ENCODE measurements at regions not wholly inside any gene's neighbourhood (a gene's known extent, or its start where the extent isn't known, plus 50 kb on each side); places are given as distances from the start of the nearest gene placed in this dataset.
A peak's percentile ranks its signal among the peaks of the same experiment; 100 is the strongest.
"Not testable (repeated sequence)": the region's sequence is repeated elsewhere in the genome, so short reads cannot be mapped to it uniquely, and the experiment has no call there.

- not testable (repeated sequence) for DNase-seq (ENCODE audit: low spot score)
Observed at GRCh38 chr12:83929792-83930191, 982.8 kb downstream of the SLC6A15 start.

- DNase-seq (ENCODE audit: low spot score): no peak
Observed at GRCh38 chr12:83920821-83921547, 991.6 kb downstream of the SLC6A15 start.

- no peak for DNase-seq (ENCODE audit: low spot score)
Observed at GRCh38 chr12:83919081-83919480, 993.5 kb downstream of the SLC6A15 start.

GRCh38 chr12:83904175-83904574 lies 1008.4 kb downstream of the SLC6A15 start:
- DNase-seq (ENCODE audit: low spot score): no peak

- no peak for DNase-seq (ENCODE audit: low spot score)
Observed at GRCh38 chr12:83896416-83896815, 1016.2 kb downstream of the SLC6A15 start.

- DNase-seq (ENCODE audit: low spot score): no peak
Observed at GRCh38 chr12:83893101-83893500, 1019.5 kb downstream of the SLC6A15 start.

- DNase-seq (ENCODE audit: low spot score): no peak
Observed at GRCh38 chr12:83889745-83890144, 1022.9 kb downstream of the SLC6A15 start.

- DNase-seq (ENCODE audit: low spot score): no peak
Observed at GRCh38 chr12:83886479-83886878, 1026.1 kb downstream of the SLC6A15 start.

- not testable (repeated sequence) for DNase-seq (ENCODE audit: low spot score)
Observed at GRCh38 chr12:83870921-83871599, 1041.5 kb downstream of the SLC6A15 start.

GRCh38 chr12:83866477-83866876 lies 1046.1 kb downstream of the SLC6A15 start:
- no peak for DNase-seq (ENCODE audit: low spot score)

- no peak for DNase-seq (ENCODE audit: low spot score)
Observed at GRCh38 chr12:83865431-83865830, 1047.2 kb downstream of the SLC6A15 start.

GRCh38 chr12:83864054-83864453 lies 1048.5 kb downstream of the SLC6A15 start:
- DNase-seq (ENCODE audit: low spot score): no peak

- DNase-seq (ENCODE audit: low spot score): no peak
Observed at GRCh38 chr12:83859021-83859420, 1053.6 kb downstream of the SLC6A15 start.

- no peak for DNase-seq (ENCODE audit: low spot score)
Observed at GRCh38 chr12:83856803-83857202, 1055.8 kb downstream of the SLC6A15 start.

GRCh38 chr12:83850531-83850930 lies 1062.1 kb downstream of the SLC6A15 start:
- no peak for DNase-seq (ENCODE audit: low spot score)

- DNase-seq (ENCODE audit: low spot score): no peak
Observed at GRCh38 chr12:83848702-83849101, 1063.9 kb downstream of the SLC6A15 start.

- no peak for DNase-seq (ENCODE audit: low spot score)
Observed at GRCh38 chr12:83843541-83843940, 1069.1 kb downstream of the SLC6A15 start.

GRCh38 chr12:83841620-83842019 lies 1071.0 kb downstream of the SLC6A15 start:
- no peak for DNase-seq (ENCODE audit: low spot score)

GRCh38 chr12:83827860-83828259 lies 1084.7 kb downstream of the SLC6A15 start:
- DNase-seq (ENCODE audit: low spot score): peak; percentile 49

GRCh38 chr12:83827193-83827592 lies 1085.4 kb downstream of the SLC6A15 start:
- DNase-seq (ENCODE audit: low spot score): no peak

- DNase-seq (ENCODE audit: low spot score): peak; percentile 66
Observed at GRCh38 chr12:83826112-83826511, 1086.5 kb downstream of the SLC6A15 start.

GRCh38 chr12:83823386-83824045 lies 1089.1 kb downstream of the SLC6A15 start:
- peak; percentile 89 for DNase-seq (ENCODE audit: low spot score)

GRCh38 chr12:83821967-83822366 lies 1090.6 kb downstream of the SLC6A15 start:
- DNase-seq (ENCODE audit: low spot score): no peak
